K562 (cell line): ENCODE measurements at regions not wholly inside any gene's neighbourhood (a gene's known extent, or its start where the extent isn't known, plus 50 kb on each side); places are given as distances from the start of the nearest gene placed in this dataset.

Experiments used
- ATAC-seq: fragments of 200-7000 bp; cut with Tn5 transposase; 3 replicates; pipeline ENCODE4 v1.9.1; 2020; ENCODE audit warnings: moderate library complexity
- BruUV-seq: library from RNA; stranded (reverse); fragments of 400-500 nt; replicated peaks from 2 replicates; lab custom pipeline; 2021; lab: Mats Ljungman, UMichigan
- CTCF ChIA-PET: fragments of 300-600 bp; formaldehyde crosslinking; extraction: SDS; loops from one replicate; lab custom pipeline; 2021; ENCODE audit warnings: low intra/inter-chr PET ratio; lab: Yijun Ruan, JAX
- POLR2A ChIA-PET: fragments of 300-600, 350-650 bp; sonication (Branson Sonifier 250); formaldehyde crosslinking; extraction: SDS; loops from one replicate; lab custom pipeline; 2021; ENCODE audit warnings: antibody characterized with exemption, inconsistent platforms; lab: Yijun Ruan, JAX
- DNase-seq, 4 experiments: peaks; one replicate each; pipeline versions ENCODE4 v3.0.0 to v3.0.0-alpha.2; 2011 to 2018; ENCODE audit warnings: low spot score in 3 of 4, mixed read lengths in 3 of 4; ENCODE audit errors: extremely low read depth in 1 of 4
- FAIRE-seq: peaks from 2 replicates; lab custom pipeline; 2011; peaks lifted over from hg19 to GRCh38; lab: Jason Lieb, UNC
- H2AFZ ChIP-seq: 2 replicates; pipeline ENCODE4 v1.6.0; 2011; ENCODE audit warnings: low read depth, low read length, control low read depth, inconsistent platforms
- H3K27ac ChIP-seq: fragments of 200-600 bp; 3 replicates; pipeline ENCODE4 v1.8.0; 2011; ENCODE audit warnings: low read depth, mild to moderate bottlenecking, control low read depth, inconsistent platforms, low read length, moderate library complexity, mixed read lengths; ENCODE audit errors: extremely low read depth
- H3K27me3 ChIP-seq, 2 experiments: fragments of 300-600 bp in 1 of 2; 2 replicates in 1 of 2; 3 replicates in 1 of 2; pipeline versions ENCODE4 v1.6.0 to v1.8.0; 2011; ENCODE audit warnings: inconsistent platforms in 2 of 2, low read length in 2 of 2, mild to moderate bottlenecking in 1 of 2, mixed read lengths in 1 of 2, moderate library complexity in 1 of 2; ENCODE audit not compliant: control insufficient read depth in 2 of 2, insufficient read depth in 2 of 2
- H3K36me3 ChIP-seq: fragments of 300-600 bp; 3 replicates; pipeline ENCODE4 v1.8.0; 2011; ENCODE audit warnings: mild to moderate bottlenecking, low read length, inconsistent platforms; ENCODE audit not compliant: control insufficient read depth, insufficient read depth
- H3K4me1 ChIP-seq, 2 experiments: fragments of 200-600 bp in 1 of 2; replicated peaks in 1 of 2; 2 replicates in 1 of 2; 3 replicates in 1 of 2; pipeline versions ENCODE4 v1.5.1 to v1.8.0; 2011; ENCODE audit warnings: inconsistent platforms in 2 of 2, low read length in 2 of 2, mild to moderate bottlenecking in 1 of 2, mixed read lengths in 1 of 2, moderate library complexity in 1 of 2; ENCODE audit not compliant: control insufficient read depth in 2 of 2, insufficient read depth in 2 of 2
- H3K4me2 ChIP-seq: 2 replicates; pipeline ENCODE4 v1.6.1; 2011; ENCODE audit warnings: low read length, control low read depth, inconsistent platforms, mixed read lengths; ENCODE audit not compliant: insufficient read depth
- H3K4me3 ChIP-seq: fragments of 200-600 bp; sonication (generic), shearing (Covaris generic); 2 replicates; pipeline ENCODE4 v1.5.1; 2016; ENCODE audit warnings: control low read depth, inconsistent platforms
- H3K79me2 ChIP-seq: fragments of 200-600 bp; 3 replicates; pipeline ENCODE4 v1.8.0; 2011; ENCODE audit warnings: low read length, inconsistent platforms; ENCODE audit not compliant: control insufficient read depth, insufficient read depth
- H3K9ac ChIP-seq, 2 experiments: 2 replicates each; pipeline versions ENCODE4 v1.6.0 to v1.6.1; 2011; ENCODE audit warnings: low read depth in 2 of 2, low read length in 2 of 2, control low read depth in 1 of 2, inconsistent platforms in 1 of 2, mild to moderate bottlenecking in 1 of 2, mixed read lengths in 1 of 2; ENCODE audit not compliant: insufficient read depth in 1 of 2
- H3K9me1 ChIP-seq: one replicate; pipeline ENCODE4 v1.6.0; 2011; ENCODE audit warnings: inconsistent platforms, mild to moderate bottlenecking, low read length, moderate library complexity; ENCODE audit not compliant: control insufficient read depth, insufficient read depth
- H3K9me3 ChIP-seq: replicated peaks from 2 replicates; pipeline ENCODE4 v1.5.1; 2011; ENCODE audit warnings: low read depth, low read length, inconsistent platforms; ENCODE audit not compliant: control insufficient read depth, insufficient read depth
- H4K20me1 ChIP-seq: replicated peaks from 2 replicates; pipeline ENCODE4 v1.6.1; 2011; ENCODE audit warnings: low read length, inconsistent platforms, mixed read lengths; ENCODE audit not compliant: control insufficient read depth, insufficient read depth
- PKNOX1 ChIP-seq: fragments of 450-650 bp; IDR thresholded peaks from 2 replicates; pipeline ENCODE4 v1.6.1; 2016
- TGIF2 ChIP-seq: sonication (generic); formaldehyde crosslinking; IDR thresholded peaks from 2 replicates; pipeline ENCODE4 v1.8.1; 2022; ENCODE audit warnings: mild to moderate bottlenecking, missing genetic modification reagents, moderate library complexity
- ZBTB11 ChIP-seq, 3 experiments: fragments of 200-800 bp in 1 of 3; fragments of 250-450 bp in 1 of 3; fragments of 450-650 bp in 1 of 3; sonication (Bioruptor Pico) in 1 of 3; sonication (Bioruptor generic) in 1 of 3; formaldehyde crosslinking in 1 of 3; IDR thresholded peaks; 2 replicates each; pipeline versions ENCODE4 v1.6.1 to v1.8.0; 2016 to 2022; ENCODE audit warnings: mild to moderate bottlenecking in 2 of 3, missing genetic modification characterization in 2 of 3, missing compliant biosample characterization in 1 of 3, moderate library complexity in 1 of 3
- WGBS: fragments of 100-300 bp; shearing (Covaris generic); methylation state at CpG from one replicate; pipeline ENCODE4 v1.1.6; 2016; ENCODE audit warnings: low coverage, mixed read lengths; ENCODE audit not compliant: insufficient coverage; ENCODE audit errors: missing lambda C conversion rate; 5-methylcytosine and 5-hydroxymethylcytosine counted together
- in situ Hi-C: fragments of 300-500 bp; cut with MboI; formaldehyde crosslinking; loops from 4 replicates; pipeline ENCODE4 v1.15.0; 2018; ENCODE audit warnings: inconsistent platforms, mixed read lengths
- intact Hi-C: fragments of 100-400 bp; cut with micrococcal nuclease; formaldehyde crosslinking; loops from 2 replicates; pipeline ENCODE4 v1.14.2; 2022
- TF ChIP-seq, protein P1 (sequence below): fragments of 450-650 bp; IDR thresholded peaks from 2 replicates; pipeline ENCODE4 v1.6.1; 2014; ENCODE audit warnings: low read depth, mild to moderate bottlenecking, moderate library complexity, borderline replicate concordance

DNA sequence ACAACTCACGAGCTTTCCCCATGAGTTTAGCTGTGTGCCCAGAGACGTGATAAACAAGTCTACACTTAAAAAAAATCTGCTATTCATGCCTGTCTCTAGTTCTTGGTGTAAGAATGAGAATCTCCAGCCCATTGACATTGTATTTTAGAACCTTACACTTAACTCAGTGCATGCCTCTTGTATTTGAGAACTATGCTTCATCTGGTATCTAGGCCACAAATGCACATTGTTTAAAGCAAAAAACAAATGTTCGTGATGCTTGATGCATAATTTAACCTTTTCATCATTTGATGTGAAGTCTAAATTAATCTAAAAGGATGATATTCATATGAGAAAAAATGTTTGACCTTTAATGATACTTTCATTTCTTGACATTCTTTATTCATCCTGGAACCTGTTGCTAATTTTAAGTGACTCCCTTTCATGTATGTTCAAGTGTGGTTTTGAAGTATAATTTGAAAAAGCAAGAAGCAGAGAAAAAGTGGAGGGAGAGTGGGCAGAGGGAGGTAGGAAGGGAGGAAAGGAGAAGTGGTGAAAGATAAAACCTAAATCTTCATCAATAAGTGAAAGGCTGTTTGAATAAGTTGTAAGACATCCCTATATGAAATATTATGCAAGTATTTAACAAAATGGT lies 116.9 kb downstream of the PFDN4 start:
- Histone ChIP-seq H3K27ac (no peak overlapping the region), H3K9me1 (no peaks in the 10 kb centered on the region), H3K4me3 (no peak overlapping the region), H3K36me3 (no peaks in the 10 kb centered on the region), H3K4me2 (no peak overlapping the region), H3K79me2 (no peaks in the 10 kb centered on the region), H2AFZ (no peak overlapping the region), H3K4me1 (no peaks in the 10 kb centered on the region), H3K27me3 (no peaks in the 10 kb centered on the region), H3K9ac (no peak overlapping the region), H3K9me3 (no peaks in the 10 kb centered on the region), H4K20me1 (no peaks in the 10 kb centered on the region)
- ATAC-seq: no peak
- intact Hi-C loops (no loop called here), in situ Hi-C loops (no loop called here)
- ChIA-PET POLR2A (no interaction called here), CTCF (no interaction called here)
- WGBS: 0% methylated on average over 3 of the region's 3 CpGs
- no peak for FAIRE-seq
- no TSS peak for BruUV-seq
- DNase-seq: no peak
- TF ChIP-seq ZBTB11 (CRISPR knock-in tag; IDR thresholded peaks at IDR 0.05) (peak in 1 of 3 experiments; percentile 70; a peak in 1 of 6 replicates), PKNOX1 (no peak), TGIF2 (no peak)
- TF ChIP-seq, protein P1, sequence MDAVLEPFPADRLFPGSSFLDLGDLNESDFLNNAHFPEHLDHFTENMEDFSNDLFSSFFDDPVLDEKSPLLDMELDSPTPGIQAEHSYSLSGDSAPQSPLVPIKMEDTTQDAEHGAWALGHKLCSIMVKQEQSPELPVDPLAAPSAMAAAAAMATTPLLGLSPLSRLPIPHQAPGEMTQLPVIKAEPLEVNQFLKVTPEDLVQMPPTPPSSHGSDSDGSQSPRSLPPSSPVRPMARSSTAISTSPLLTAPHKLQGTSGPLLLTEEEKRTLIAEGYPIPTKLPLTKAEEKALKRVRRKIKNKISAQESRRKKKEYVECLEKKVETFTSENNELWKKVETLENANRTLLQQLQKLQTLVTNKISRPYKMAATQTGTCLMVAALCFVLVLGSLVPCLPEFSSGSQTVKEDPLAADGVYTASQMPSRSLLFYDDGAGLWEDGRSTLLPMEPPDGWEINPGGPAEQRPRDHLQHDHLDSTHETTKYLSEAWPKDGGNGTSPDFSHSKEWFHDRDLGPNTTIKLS: no peak
